ENCODE measurements at regions not wholly inside any gene's neighbourhood (a gene's known extent, or its start where the extent isn't known, plus 50 kb on each side); places are given as distances from the start of the nearest gene placed in this dataset.

GRCh38 chr14:84288781-84289180 lies 1241.2 kb upstream of the FLRT2 start:
- Histone ChIP-seq H3K4me3 (IDR thresholded peaks at IDR 0.05; ENCODE audit: insufficient read depth, low read depth, low read length) (no peak overlapping the region), H3K4me1 (ENCODE audit: low read depth, poor library complexity, severe bottlenecking) (no peaks in the 10 kb centered on the region), H2AFZ (ENCODE audit: low read depth) (no peak overlapping the region), H3K4me2 (0 out of 2 replicates have a peak overlapping the region, but pooled peaks have one; percentile 13), H4K20me1 (ENCODE audit: insufficient read depth) (no peaks in the 10 kb centered on the region), H3K9ac (no peak overlapping the region), H3K27ac (no peak overlapping the region), H3K27me3 (ENCODE audit: insufficient read depth, low read depth) (no peaks in the 10 kb centered on the region), H3K36me3 (ENCODE audit: insufficient read depth) (no peaks in the 10 kb centered on the region), H3K79me2 (ENCODE audit: insufficient read depth, low read depth) (no peaks in the 10 kb centered on the region)
- TF ChIP-seq CTCF (conservative IDR thresholded peaks at IDR 0.05; ENCODE audit: low read depth, low read length) = no peak

- no peak overlapping the region for H3K4me3 ChIP-seq (IDR thresholded peaks at IDR 0.05; ENCODE audit: insufficient read depth, low read depth, low read length)
- H3K9ac ChIP-seq = no peak overlapping the region
- H2AFZ ChIP-seq (ENCODE audit: low read depth) = no peak overlapping the region
- no peak for TF ChIP-seq CTCF (conservative IDR thresholded peaks at IDR 0.05; ENCODE audit: low read depth, low read length)
- no peaks in the 10 kb centered on the region for H3K36me3 ChIP-seq (ENCODE audit: insufficient read depth)
- no peak overlapping the region for H3K4me2 ChIP-seq
- H3K27me3 ChIP-seq (ENCODE audit: insufficient read depth, low read depth) = no peaks in the 10 kb centered on the region
- H4K20me1 ChIP-seq (ENCODE audit: insufficient read depth) = no peaks in the 10 kb centered on the region
- H3K27ac ChIP-seq = no peak overlapping the region
- no peaks in the 10 kb centered on the region for H3K4me1 ChIP-seq (ENCODE audit: low read depth, poor library complexity, severe bottlenecking)
- no peaks in the 10 kb centered on the region for H3K79me2 ChIP-seq (ENCODE audit: insufficient read depth, low read depth)
Measured at GRCh38 chr14:84298663-84299195, 1231.2 kb upstream of the FLRT2 start.

DNA sequence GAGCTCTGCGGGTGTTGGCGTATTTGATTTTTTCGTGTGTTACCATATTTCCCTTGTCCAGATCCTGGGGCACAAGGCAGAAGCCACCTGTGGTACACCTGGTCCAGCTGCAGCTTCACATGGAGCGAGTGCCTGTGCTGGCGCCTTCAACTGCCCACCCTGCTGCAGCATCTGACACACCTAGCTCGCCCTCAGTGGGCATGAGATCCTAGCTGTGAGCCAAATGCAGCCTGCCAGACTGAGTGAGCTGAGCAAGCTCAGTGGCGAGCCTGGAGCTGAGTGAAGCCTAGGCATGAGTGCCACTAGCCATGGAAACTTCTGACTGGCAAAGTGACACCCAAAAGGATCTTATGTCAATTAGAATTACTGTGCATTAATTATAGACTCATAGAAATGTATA lies 1226.8 kb upstream of the FLRT2 start:
- H3K4me2 ChIP-seq = no peak overlapping the region
- no peaks in the 10 kb centered on the region for H3K4me1 ChIP-seq (ENCODE audit: low read depth, poor library complexity, severe bottlenecking)
- H3K36me3 ChIP-seq (ENCODE audit: insufficient read depth) = no peaks in the 10 kb centered on the region
- no peaks in the 10 kb centered on the region for H4K20me1 ChIP-seq (ENCODE audit: insufficient read depth)
- H3K4me3 ChIP-seq (IDR thresholded peaks at IDR 0.05; ENCODE audit: insufficient read depth, low read depth, low read length) = no peak overlapping the region
- H2AFZ ChIP-seq (ENCODE audit: low read depth) = no peak overlapping the region
- no peak for TF ChIP-seq CTCF (conservative IDR thresholded peaks at IDR 0.05; ENCODE audit: low read depth, low read length)
- H3K27me3 ChIP-seq (ENCODE audit: insufficient read depth, low read depth) = no peaks in the 10 kb centered on the region
- H3K27ac ChIP-seq = no peak overlapping the region
- H3K9ac ChIP-seq = no peak overlapping the region
- H3K79me2 ChIP-seq (ENCODE audit: insufficient read depth, low read depth) = no peaks in the 10 kb centered on the region

DNA sequence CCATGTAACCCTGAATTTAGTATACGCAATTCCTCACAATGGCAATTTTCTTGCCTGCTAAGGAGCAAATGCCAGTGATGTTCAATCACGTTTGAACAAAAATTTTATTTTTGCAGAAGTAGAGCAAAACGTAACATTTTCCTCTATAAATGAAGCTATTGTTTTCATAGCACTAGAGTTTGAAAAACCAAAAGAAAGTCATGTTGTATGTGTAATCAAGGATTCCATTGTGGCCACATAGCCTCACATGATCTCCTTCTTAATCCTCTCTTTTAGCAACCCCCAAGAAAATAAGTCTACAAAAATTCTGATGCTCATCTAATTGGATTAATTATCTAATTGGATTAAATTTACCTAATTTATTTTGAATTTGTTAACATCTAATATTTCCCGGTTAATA lies 1217.4 kb upstream of the FLRT2 start:
- TF ChIP-seq CTCF (conservative IDR thresholded peaks at IDR 0.05; ENCODE audit: low read depth, low read length) = no peak
- no peaks in the 10 kb centered on the region for H4K20me1 ChIP-seq (ENCODE audit: insufficient read depth)
- H2AFZ ChIP-seq (ENCODE audit: low read depth) = no peak overlapping the region
- no peak overlapping the region for H3K4me3 ChIP-seq (IDR thresholded peaks at IDR 0.05; ENCODE audit: insufficient read depth, low read depth, low read length)
- no peaks in the 10 kb centered on the region for H3K27me3 ChIP-seq (ENCODE audit: insufficient read depth, low read depth)
- H3K9ac ChIP-seq = no peak overlapping the region
- H3K4me2 ChIP-seq = no peak overlapping the region
- H3K27ac ChIP-seq = no peak overlapping the region
- no peaks in the 10 kb centered on the region for H3K36me3 ChIP-seq (ENCODE audit: insufficient read depth)
- no peaks in the 10 kb centered on the region for H3K79me2 ChIP-seq (ENCODE audit: insufficient read depth, low read depth)
- H3K4me1 ChIP-seq (ENCODE audit: low read depth, poor library complexity, severe bottlenecking) = no peaks in the 10 kb centered on the region
